WI38 (cell line): ENCODE measurements at regions not wholly inside any gene's neighbourhood (a gene's known extent, or its start where the extent isn't known, plus 50 kb on each side); places are given as distances from the start of the nearest gene placed in this dataset.

ENCODE experiments used
- H3K4me3 ChIP-seq: 2 replicates; pipeline ENCODE4 v1.5.1; 2011; ENCODE audit warnings: low read depth, mild to moderate bottlenecking, control low read depth, low read length
- CTCF ChIP-seq: IDR thresholded peaks from 2 replicates; pipeline ENCODE4 v1.5.1; 2012; ENCODE audit warnings: low read depth, mild to moderate bottlenecking, control low read depth, low read length

- TF ChIP-seq CTCF = no peak
- no peak overlapping the region for H3K4me3 ChIP-seq
Observed at GRCh38 chr3:103127737-103128136, 692.9 kb downstream of the ZPLD1 start.

GRCh38 chr3:103134023-103134724, 699.4 kb downstream of the ZPLD1 start:
- H3K4me3 ChIP-seq = no peak overlapping the region
- no peak for TF ChIP-seq CTCF

GRCh38 chr3:103136621-103137020, 701.8 kb downstream of the ZPLD1 start:
- TF ChIP-seq CTCF = no peak
- no peak overlapping the region for H3K4me3 ChIP-seq

- no peak overlapping the region for H3K4me3 ChIP-seq
- no peak for TF ChIP-seq CTCF
Observed at GRCh38 chr3:103137830-103138229, 703.0 kb downstream of the ZPLD1 start.

GRCh38 chr3:103158183-103158582, 723.4 kb downstream of the ZPLD1 start:
- no peak for TF ChIP-seq CTCF

GRCh38 chr3:103166890-103167289, 732.1 kb downstream of the ZPLD1 start:
- TF ChIP-seq CTCF = no peak
- H3K4me3 ChIP-seq = no peak overlapping the region

More at GRCh38 chr3:103158183-103158582, 723.4 kb downstream of the ZPLD1 start:
- no peak overlapping the region for H3K4me3 ChIP-seq

GRCh38 chr3:103167850-103168249, 733.0 kb downstream of the ZPLD1 start:
- TF ChIP-seq CTCF = no peak
- no peak overlapping the region for H3K4me3 ChIP-seq
